Activated naive CD8-positive, alpha-beta T cell treated with anti-CD3 and anti-CD28 coated beads, Interleukin-2, amount 10 ng/mL, durations not matched to agents 7 days and 5 days (primary cell): ENCODE measurements at regions not wholly inside any gene's neighbourhood (a gene's known extent, or its start where the extent isn't known, plus 50 kb on each side); places are given as distances from the start of the nearest gene placed in this dataset.

ENCODE experiments used
- ATAC-seq: fragments of 150-1000 bp; cut with Tn5 transposase; one replicate; pipeline ENCODE4 v1.10.0; 2021; ENCODE audit warnings: low read depth, moderate library complexity
- POLR2A ChIA-PET: fragments of 350-600 bp; sonication (Branson Sonifier 250); formaldehyde crosslinking; loops from one replicate; lab custom pipeline; 2021; ENCODE audit warnings: antibody characterized with exemption; lab: Charles Lee
- DNase-seq: peaks from one replicate; pipeline ENCODE4 v3.0.0; 2021
- H3K27ac Mint-ChIP-seq: one replicate; pipeline ENCODE4 v1.8.0; 2022; ENCODE audit warnings: mild to moderate bottlenecking, mixed read lengths
- H3K27me3 Mint-ChIP-seq: one replicate; pipeline ENCODE4 v1.8.0; 2022; ENCODE audit warnings: mild to moderate bottlenecking, moderate library complexity, mixed read lengths
- H3K36me3 Mint-ChIP-seq: one replicate; pipeline ENCODE4 v1.8.0; 2021; ENCODE audit warnings: mild to moderate bottlenecking, mixed read lengths
- H3K4me1 Mint-ChIP-seq: one replicate; pipeline ENCODE4 v1.8.0; 2021; ENCODE audit warnings: mixed read lengths
- H3K4me3 Mint-ChIP-seq: one replicate; pipeline ENCODE4 v1.8.0; 2022; ENCODE audit warnings: mild to moderate bottlenecking, moderate library complexity, mixed read lengths
- H3K9me3 Mint-ChIP-seq: one replicate; pipeline ENCODE4 v1.8.0; 2021; ENCODE audit warnings: mixed read lengths

DNA sequence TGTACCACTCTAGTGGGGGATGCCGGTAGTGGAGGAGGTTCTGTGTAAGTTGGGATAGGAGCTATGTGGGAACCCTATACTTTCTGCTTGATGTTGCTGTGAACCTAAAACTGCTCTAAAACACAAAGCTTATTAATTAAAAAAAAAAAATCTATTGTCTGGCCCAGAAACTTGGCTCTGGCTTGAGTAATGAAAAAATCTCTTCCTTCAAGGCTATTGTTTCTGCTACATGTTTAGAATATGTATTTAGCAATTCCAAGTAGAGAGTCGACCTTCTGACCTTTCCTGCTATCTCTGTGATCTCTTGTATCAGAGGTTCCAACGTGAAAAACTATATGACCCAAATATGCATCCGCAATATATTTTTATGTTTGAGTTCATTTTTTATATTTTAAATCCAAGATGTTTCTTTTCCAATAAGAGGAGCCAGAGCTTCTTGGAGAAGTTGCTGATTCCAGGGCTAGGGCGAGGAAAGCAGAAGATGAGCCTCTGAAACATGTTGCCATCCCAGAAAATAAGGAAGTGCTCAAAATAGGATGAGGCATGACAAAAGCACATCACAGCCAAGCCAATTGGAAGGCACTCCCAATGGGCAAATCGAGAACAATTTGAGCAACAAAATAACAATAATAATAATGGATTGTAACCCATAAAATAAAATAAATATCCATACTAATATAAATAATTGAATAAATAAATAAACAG is 184.6 kb upstream of the TMEM260 start:
- Mint-ChIP-seq H3K36me3 (no peaks in the 10 kb centered on the region), H3K9me3 (no peaks in the 10 kb centered on the region), H3K4me3 (no peak overlapping the region), H3K27me3 (no peaks in the 10 kb centered on the region), H3K4me1 (no peaks in the 10 kb centered on the region), H3K27ac (no peak overlapping the region)
- POLR2A ChIA-PET = no interaction called here
- ATAC-seq = no peak
- no peak for DNase-seq

DNA sequence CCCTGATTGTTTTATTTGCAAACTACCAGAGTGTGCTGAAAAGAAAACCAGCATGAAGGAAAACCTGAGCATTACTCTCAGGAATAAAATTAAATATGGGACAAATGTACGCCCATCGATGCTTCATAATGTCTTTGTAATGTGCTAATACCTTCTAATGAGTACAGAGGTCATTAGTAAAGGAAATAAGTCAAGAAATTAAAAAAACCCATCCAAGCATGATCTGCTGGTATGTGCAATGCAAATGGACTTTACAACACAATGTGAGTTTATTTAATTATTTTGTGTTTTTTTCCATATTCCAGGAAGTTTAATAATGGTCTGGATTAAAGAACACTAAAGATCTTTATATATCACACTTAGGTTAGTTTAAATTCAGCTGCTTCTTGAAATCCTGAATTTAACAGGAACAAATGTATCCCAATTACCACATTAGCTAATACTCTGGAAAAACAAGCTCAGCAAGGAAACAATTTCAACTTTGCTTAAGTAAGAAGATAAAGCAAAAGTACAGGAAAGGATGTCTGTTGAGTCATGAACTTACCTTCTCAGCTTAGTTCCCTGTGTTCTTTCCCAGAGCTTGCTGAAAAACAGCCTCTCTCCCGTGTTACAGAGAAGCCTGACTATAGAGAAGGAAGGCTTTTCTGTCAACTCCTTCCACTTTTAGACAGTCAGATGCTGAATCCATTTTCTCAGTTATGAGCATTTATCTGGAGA is 179.3 kb upstream of the TMEM260 start:
- Mint-ChIP-seq H3K4me1 (no peaks in the 10 kb centered on the region), H3K9me3 (peaks cover 6% of the 10 kb centered on the region), H3K36me3 (no peaks in the 10 kb centered on the region), H3K27me3 (no peaks in the 10 kb centered on the region), H3K4me3 (no peak overlapping the region), H3K27ac (no peak overlapping the region)
- POLR2A ChIA-PET = no interaction called here
- ATAC-seq = no peak
- DNase-seq = no peak

- no peaks in the 10 kb centered on the region for H3K36me3 Mint-ChIP-seq
These were observed 166.8 kb upstream of the TMEM260 start for GRCh38 chr14:56412468-56413434.

GRCh38 chr14:56413721-56414120 is 165.9 kb upstream of the TMEM260 start:
- ATAC-seq (no peak), DNase-seq (no peak)
- no peaks in the 10 kb centered on the region for H3K36me3 Mint-ChIP-seq
- H3K4me3 Mint-ChIP-seq = no peak overlapping the region
- no peaks in the 10 kb centered on the region for H3K9me3 Mint-ChIP-seq
- H3K27me3 Mint-ChIP-seq = peaks cover 22% of the 10 kb centered on the region
- peaks cover 8% of the 10 kb centered on the region for H3K4me1 Mint-ChIP-seq
- H3K27ac Mint-ChIP-seq = no peak overlapping the region
- POLR2A ChIA-PET = no interaction called here

More at GRCh38 chr14:56412468-56413434, 166.8 kb upstream of the TMEM260 start:
- no peak for DNase-seq
- H3K27me3 Mint-ChIP-seq = peaks cover 25% of the 10 kb centered on the region
- POLR2A ChIA-PET = no interaction called here
- peaks cover 8% of the 10 kb centered on the region for H3K4me1 Mint-ChIP-seq
- H3K27ac Mint-ChIP-seq = no peak overlapping the region
- no peak for ATAC-seq
- peak overlapping the region; percentile 74 for H3K4me3 Mint-ChIP-seq
- H3K9me3 Mint-ChIP-seq = peaks cover 2% of the 10 kb centered on the region

DNA sequence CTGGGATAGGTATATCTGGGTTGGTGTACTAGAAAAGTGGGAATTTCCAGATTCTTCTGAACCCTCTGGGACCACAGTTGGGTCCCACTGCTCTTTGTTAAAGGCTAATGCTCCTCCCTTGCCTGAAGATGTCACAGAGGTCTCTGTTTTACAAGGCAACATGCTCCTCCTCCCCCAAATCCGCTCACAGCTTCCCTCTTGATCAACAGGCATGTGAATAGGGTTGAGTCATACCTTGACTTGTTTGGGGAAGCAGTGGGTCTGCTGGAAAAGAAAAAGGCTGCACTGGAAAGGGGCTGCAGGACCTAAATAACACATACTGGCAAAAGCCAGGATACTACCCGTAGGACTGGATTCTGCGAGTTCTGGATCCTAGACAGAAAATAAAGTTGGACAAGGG is 165.4 kb upstream of the TMEM260 start:
- Mint-ChIP-seq H3K27me3 (peaks cover 24% of the 10 kb centered on the region), H3K27ac (no peak overlapping the region), H3K4me3 (no peak overlapping the region), H3K9me3 (no peaks in the 10 kb centered on the region), H3K4me1 (peaks cover 8% of the 10 kb centered on the region), H3K36me3 (no peaks in the 10 kb centered on the region)
- ATAC-seq (no peak), DNase-seq (no peak)
- POLR2A ChIA-PET = no interaction called here

DNA sequence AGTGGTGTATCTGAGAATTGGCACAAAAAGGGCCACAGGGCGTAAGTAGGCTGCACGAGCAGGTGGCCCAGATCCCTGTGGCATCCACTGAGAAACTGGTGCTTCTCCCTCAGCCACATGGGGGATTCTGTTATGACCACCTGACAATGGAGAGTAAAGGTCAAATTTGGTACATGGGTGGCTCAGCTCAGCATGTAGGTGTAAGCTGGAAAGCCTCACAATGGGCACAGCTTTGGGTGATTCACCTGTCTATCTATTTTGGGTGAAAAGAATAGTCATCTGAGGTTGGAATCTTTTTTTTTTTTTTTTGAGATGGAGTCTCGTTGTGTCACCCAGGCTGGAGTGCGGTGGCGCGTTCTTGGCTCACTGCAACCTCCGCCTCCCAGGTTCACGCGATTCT is 163.4 kb upstream of the TMEM260 start:
- Mint-ChIP-seq H3K27ac (no peak overlapping the region), H3K4me1 (peaks cover 8% of the 10 kb centered on the region), H3K4me3 (no peak overlapping the region), H3K36me3 (no peaks in the 10 kb centered on the region), H3K9me3 (no peaks in the 10 kb centered on the region), H3K27me3 (peaks cover 10% of the 10 kb centered on the region)
- POLR2A ChIA-PET = no interaction called here
- DNase-seq (no peak), ATAC-seq (no peak)

GRCh38 chr14:56417173-56417572 is 162.4 kb upstream of the TMEM260 start:
- no peak for ATAC-seq
- H3K4me3 Mint-ChIP-seq = no peak overlapping the region
- POLR2A ChIA-PET = no interaction called here
- H3K27ac Mint-ChIP-seq = no peak overlapping the region
- peaks cover 8% of the 10 kb centered on the region for H3K4me1 Mint-ChIP-seq
- peaks cover 9% of the 10 kb centered on the region for H3K27me3 Mint-ChIP-seq
- H3K36me3 Mint-ChIP-seq = no peaks in the 10 kb centered on the region
- DNase-seq = no peak
- no peaks in the 10 kb centered on the region for H3K9me3 Mint-ChIP-seq

DNA sequence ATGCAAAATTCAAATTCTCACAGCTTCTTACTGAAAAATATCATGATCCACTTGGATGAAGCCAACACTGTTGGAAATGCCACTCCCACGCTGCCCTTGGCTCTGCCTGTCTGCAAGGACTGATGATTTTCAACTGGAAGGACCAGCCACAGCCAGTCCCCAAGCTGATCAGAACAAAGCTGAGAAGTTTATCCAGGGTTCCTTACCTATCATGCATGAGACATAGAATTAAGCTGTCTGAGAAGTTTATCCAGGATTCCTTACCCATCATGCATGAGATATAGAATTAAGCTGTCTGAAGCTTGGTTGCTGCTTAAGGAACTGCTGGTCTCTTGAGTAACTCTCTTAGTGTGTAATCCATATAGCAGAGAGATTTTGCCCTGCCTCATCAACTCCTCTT is 159.8 kb upstream of the TMEM260 start:
- Mint-ChIP-seq H3K4me3 (no peak overlapping the region), H3K4me1 (no peaks in the 10 kb centered on the region), H3K27ac (no peak overlapping the region), H3K27me3 (peaks cover 16% of the 10 kb centered on the region), H3K36me3 (no peaks in the 10 kb centered on the region), H3K9me3 (no peaks in the 10 kb centered on the region)
- no peak for DNase-seq
- POLR2A ChIA-PET = no interaction called here
- no peak for ATAC-seq

DNA sequence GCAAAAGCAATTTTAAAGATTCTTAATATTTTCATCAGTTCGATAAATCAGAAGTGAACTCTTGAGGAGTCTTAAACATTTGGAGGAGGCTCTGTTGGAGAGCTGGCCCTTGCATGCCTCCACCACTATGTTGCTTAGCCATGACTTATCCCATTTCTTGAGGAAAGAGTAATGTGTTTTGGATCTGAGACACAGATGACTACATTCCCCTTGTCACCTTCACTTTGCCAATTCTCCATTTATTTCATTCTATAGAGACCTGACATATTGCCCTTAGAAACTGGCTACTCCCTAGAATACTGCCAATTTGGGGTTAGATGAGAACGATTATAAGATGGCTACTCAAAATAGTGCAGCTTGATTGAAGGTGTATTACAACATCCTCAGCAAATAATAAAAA is 157.4 kb upstream of the TMEM260 start:
- ATAC-seq (no peak), DNase-seq (no peak)
- H3K9me3 Mint-ChIP-seq = no peaks in the 10 kb centered on the region
- POLR2A ChIA-PET = no interaction called here
- no peak overlapping the region for H3K27ac Mint-ChIP-seq
- no peaks in the 10 kb centered on the region for H3K36me3 Mint-ChIP-seq
- H3K4me3 Mint-ChIP-seq = no peak overlapping the region
- no peaks in the 10 kb centered on the region for H3K4me1 Mint-ChIP-seq
- peaks cover 18% of the 10 kb centered on the region for H3K27me3 Mint-ChIP-seq

DNA sequence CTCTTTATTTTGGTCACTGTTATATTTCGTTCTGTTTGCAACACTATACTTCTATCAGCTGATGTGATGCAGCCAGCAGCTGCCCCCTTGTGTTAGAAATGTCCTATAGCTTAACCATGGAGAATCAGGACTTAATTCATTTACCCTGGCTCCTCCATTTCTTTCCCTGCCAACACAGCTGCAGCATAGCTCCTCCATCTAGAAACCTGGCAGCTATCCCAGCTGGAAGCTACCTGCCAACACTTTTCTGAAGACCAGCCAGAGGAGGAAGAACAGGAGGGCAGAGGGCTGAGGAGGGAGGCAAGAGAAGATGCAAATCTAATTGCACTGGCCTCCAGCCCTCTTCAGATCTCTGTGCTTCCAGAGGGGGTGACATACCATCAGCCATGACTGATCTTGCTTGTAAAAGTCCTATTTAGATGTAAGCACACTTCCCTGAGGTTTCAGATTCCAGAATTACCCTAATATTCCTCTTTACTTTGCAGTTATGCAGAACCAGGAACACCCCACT is 156.8 kb upstream of the TMEM260 start:
- Mint-ChIP-seq H3K4me3 (no peak overlapping the region), H3K27me3 (peaks cover 16% of the 10 kb centered on the region), H3K9me3 (no peaks in the 10 kb centered on the region), H3K4me1 (no peaks in the 10 kb centered on the region), H3K27ac (no peak overlapping the region), H3K36me3 (no peaks in the 10 kb centered on the region)
- ATAC-seq (no peak), DNase-seq (no peak)
- POLR2A ChIA-PET = no interaction called here

DNA sequence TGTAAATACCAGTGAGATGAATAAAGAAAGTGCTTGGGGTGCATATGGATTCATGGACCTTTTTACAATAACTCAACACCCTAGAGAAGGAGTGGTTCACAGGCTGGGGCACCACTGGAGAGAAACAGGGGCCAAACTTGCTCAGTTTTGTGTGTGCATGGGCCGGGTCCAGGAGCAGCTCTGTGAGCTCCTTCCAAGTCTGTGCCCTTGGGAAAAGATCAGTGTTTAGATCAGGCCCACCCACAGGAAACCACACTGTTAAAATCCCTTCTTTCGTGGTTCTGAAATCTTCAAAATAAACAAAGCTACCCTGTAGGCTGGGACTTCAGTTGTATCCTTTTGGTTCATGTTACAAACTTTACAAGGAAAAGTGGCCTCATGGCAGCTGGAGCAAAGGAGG is 156.1 kb upstream of the TMEM260 start:
- no peaks in the 10 kb centered on the region for H3K4me1 Mint-ChIP-seq
- no peak overlapping the region for H3K27ac Mint-ChIP-seq
- H3K9me3 Mint-ChIP-seq = no peaks in the 10 kb centered on the region
- H3K27me3 Mint-ChIP-seq = peaks cover 14% of the 10 kb centered on the region
- no peak for DNase-seq
- POLR2A ChIA-PET = no interaction called here
- no peak overlapping the region for H3K4me3 Mint-ChIP-seq
- no peak for ATAC-seq
- H3K36me3 Mint-ChIP-seq = no peaks in the 10 kb centered on the region

DNA sequence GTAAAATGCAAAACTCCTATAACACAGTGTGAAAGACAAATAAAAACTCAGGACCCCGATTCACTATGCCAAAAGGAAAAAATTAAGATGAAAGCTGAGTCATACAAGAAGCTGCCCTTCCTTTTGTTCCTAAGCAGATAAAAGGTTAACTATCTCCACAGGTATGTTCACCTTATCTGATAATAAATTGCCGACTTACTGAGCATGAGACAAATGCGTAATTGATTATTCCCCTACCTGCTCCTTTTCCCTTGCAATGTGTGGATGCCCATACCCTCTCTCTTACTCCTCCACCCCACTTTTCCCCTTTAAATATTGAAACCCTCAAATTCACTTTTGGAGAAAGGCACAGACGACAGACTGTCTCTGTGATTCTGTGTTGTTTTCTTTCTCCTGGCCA is 148.6 kb upstream of the TMEM260 start:
- POLR2A ChIA-PET = no interaction called here
- DNase-seq (no peak), ATAC-seq (no peak)
- Mint-ChIP-seq H3K4me1 (no peaks in the 10 kb centered on the region), H3K27me3 (peaks cover 13% of the 10 kb centered on the region), H3K9me3 (no peaks in the 10 kb centered on the region), H3K27ac (no peak overlapping the region), H3K4me3 (no peak overlapping the region), H3K36me3 (no peaks in the 10 kb centered on the region)

- H3K36me3 Mint-ChIP-seq = peaks cover 1% of the 10 kb centered on the region
- POLR2A ChIA-PET = no interaction called here
- H3K4me3 Mint-ChIP-seq = no peak overlapping the region
- H3K9me3 Mint-ChIP-seq = peaks cover 10% of the 10 kb centered on the region
- ATAC-seq (no peak), DNase-seq (no peak)
- H3K4me1 Mint-ChIP-seq = no peaks in the 10 kb centered on the region
- H3K27me3 Mint-ChIP-seq = peaks cover 3% of the 10 kb centered on the region
- H3K27ac Mint-ChIP-seq = no peak overlapping the region
These were observed 129.9 kb upstream of the TMEM260 start for GRCh38 chr14:56449670-56450213.
